Ovary (tissue), 7 donors: ENCODE measurements at regions not wholly inside any gene's neighbourhood (a gene's known extent, or its start where the extent isn't known, plus 50 kb on each side); places are given as distances from the start of the nearest gene placed in this dataset.

Experiments used
- DNase-seq, 5 donors: peaks; one replicate each; pipeline ENCODE4 v3.0.0-alpha.2; 2019 to 2020
- H3K27ac ChIP-seq, 2 donors: fragments of 200-600 bp; one replicate each; pipeline versions ENCODE4 v1.5.1 to v1.8.0; 2019 to 2022
- H3K27me3 ChIP-seq: fragments of 200-600 bp; one replicate; pipeline ENCODE4 v1.8.0; 2022
- H3K36me3 ChIP-seq: fragments of 200-600 bp; sonication (generic); one replicate; pipeline ENCODE4 v1.5.1; 2019
- H3K4me1 ChIP-seq: one replicate; pipeline ENCODE4 v1.8.1; 2013; ENCODE audit warnings: mild to moderate bottlenecking, moderate library complexity; ENCODE audit not compliant: insufficient read depth
- H3K4me3 ChIP-seq: fragments of 200-600 bp; sonication (generic); one replicate; pipeline ENCODE4 v1.5.1; 2017
- H3K9me3 ChIP-seq, 2 donors: fragments of 200-600 bp in 1 of 2; sonication (generic) in 1 of 2; one replicate each; pipeline versions ENCODE4 v1.5.1 to v1.8.1; 2013 to 2019; ENCODE audit warnings: mild to moderate bottlenecking in 1 of 2, moderate library complexity in 1 of 2
- EP300 ChIP-seq: sonication (generic); formaldehyde crosslinking; IDR thresholded peaks from one replicate; pipeline ENCODE4 v1.6.1; 2017; ENCODE audit warnings: antibody characterized with exemption
- POLR2A ChIP-seq: fragments of 450-650 bp; IDR thresholded peaks from one replicate; pipeline ENCODE4 v1.6.1; 2017; ENCODE audit warnings: antibody characterized with exemption, mild to moderate bottlenecking, moderate library complexity
- WGBS, 3 donors: extraction: QIAGEN DNeasy Blood & Tissue Kit in 1 of 3; methylation state at CpG; one replicate each; pipeline versions ENCODE4 v1.1.5 to v1.1.7; 2013 to 2017; 5-methylcytosine and 5-hydroxymethylcytosine counted together
- intact Hi-C, 4 donors: fragments of 100-400 bp; cut with DNase I; formaldehyde crosslinking; loops; one replicate each; pipeline versions ENCODE4 v1.11.0 to v1.15.1; 2022 to 2023
- TF ChIP-seq, protein P1 (sequence below), 3 donors: fragments of 450-650 bp in 2 of 3; fragments of 200-600 bp in 1 of 3; IDR thresholded peaks; one replicate each; pipeline versions ENCODE4 v1.5.1 to v1.8.0; 2016 to 2022; ENCODE audit warnings: antibody characterized with exemption in 3 of 3, mild to moderate bottlenecking in 1 of 3
- donor health status: DM: no; HTN: no; CAD: no; lungs with moderate emphysema.
- donor health status: DM: no; HTN: no; CAD: no.
- donor health status: Bipolar disorder and iron deficiency.
- donor health status: DM: no; HTN: no; CAD: no.
- donor health status: DM: yes; HTN: yes; CAD: no.

DNA sequence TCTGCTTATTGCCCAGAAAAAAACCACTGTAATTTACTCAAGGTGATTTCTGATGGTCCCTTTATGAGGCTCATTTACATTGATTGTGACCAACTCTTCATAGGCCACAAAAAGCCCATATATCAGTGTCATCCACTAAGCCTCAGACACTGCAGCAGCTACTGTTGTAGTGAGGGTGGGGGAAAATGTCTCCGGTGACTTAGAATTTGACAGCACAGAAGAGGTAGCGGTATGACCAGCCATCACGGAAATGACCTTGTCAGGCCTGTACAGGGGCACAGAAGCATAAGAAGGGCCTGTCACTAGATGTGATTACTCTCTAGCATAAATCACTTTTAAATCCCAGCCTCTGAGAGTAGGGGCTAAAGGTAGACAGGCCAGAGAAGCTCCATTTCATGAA, 190.3 kb downstream of the PAX3 start:
- Histone ChIP-seq H3K27ac (no peak overlapping the region), H3K9me3 (no peaks in the 10 kb centered on the region), H3K36me3 (no peaks in the 10 kb centered on the region), H3K4me3 (no peak overlapping the region), H3K4me1 (no peaks in the 10 kb centered on the region), H3K27me3 (no peaks in the 10 kb centered on the region)
- no peak for DNase-seq
- intact Hi-C loops: no loop called here
- WGBS, 3 donors: 65 to 86% (median 74%) methylated on average over 3 of the region's 3 CpGs
- TF ChIP-seq, protein P1, sequence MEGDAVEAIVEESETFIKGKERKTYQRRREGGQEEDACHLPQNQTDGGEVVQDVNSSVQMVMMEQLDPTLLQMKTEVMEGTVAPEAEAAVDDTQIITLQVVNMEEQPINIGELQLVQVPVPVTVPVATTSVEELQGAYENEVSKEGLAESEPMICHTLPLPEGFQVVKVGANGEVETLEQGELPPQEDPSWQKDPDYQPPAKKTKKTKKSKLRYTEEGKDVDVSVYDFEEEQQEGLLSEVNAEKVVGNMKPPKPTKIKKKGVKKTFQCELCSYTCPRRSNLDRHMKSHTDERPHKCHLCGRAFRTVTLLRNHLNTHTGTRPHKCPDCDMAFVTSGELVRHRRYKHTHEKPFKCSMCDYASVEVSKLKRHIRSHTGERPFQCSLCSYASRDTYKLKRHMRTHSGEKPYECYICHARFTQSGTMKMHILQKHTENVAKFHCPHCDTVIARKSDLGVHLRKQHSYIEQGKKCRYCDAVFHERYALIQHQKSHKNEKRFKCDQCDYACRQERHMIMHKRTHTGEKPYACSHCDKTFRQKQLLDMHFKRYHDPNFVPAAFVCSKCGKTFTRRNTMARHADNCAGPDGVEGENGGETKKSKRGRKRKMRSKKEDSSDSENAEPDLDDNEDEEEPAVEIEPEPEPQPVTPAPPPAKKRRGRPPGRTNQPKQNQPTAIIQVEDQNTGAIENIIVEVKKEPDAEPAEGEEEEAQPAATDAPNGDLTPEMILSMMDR (IDR thresholded peaks at IDR 0.05): no peak

DNA sequence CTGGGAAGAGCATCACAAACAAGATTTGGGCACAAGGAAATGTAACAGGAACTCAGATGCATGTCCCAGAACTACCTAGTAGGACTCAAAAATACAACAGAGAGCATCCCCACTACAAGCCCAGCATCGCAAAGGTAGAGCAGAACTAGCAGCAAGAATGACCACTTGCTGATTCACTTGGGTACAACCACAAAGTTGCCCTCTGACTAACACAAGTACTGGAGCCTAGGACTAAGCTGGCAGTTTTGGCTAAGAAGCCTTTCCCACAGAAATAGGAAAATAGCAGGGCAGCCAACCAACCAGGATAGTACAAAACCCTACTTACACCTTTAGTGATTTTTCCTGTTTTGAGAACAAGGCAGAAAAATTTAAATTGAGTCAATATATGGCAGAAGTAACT, 193.8 kb downstream of the PAX3 start:
- TF ChIP-seq, protein P1 (IDR thresholded peaks at IDR 0.05): no peak
- no peak for TF ChIP-seq POLR2A
- Histone ChIP-seq H3K36me3 (no peaks in the 10 kb centered on the region), H3K27me3 (no peaks in the 10 kb centered on the region), H3K27ac (no peak overlapping the region), H3K4me3 (no peak overlapping the region), H3K4me1 (no peaks in the 10 kb centered on the region), H3K9me3 (no peaks in the 10 kb centered on the region)
- intact Hi-C loops: no loop called here
- DNase-seq: no peak
- WGBS, 3 donors: 91 to 100% (median 96%) methylated on average over 1 of the region's 1 CpG

DNA sequence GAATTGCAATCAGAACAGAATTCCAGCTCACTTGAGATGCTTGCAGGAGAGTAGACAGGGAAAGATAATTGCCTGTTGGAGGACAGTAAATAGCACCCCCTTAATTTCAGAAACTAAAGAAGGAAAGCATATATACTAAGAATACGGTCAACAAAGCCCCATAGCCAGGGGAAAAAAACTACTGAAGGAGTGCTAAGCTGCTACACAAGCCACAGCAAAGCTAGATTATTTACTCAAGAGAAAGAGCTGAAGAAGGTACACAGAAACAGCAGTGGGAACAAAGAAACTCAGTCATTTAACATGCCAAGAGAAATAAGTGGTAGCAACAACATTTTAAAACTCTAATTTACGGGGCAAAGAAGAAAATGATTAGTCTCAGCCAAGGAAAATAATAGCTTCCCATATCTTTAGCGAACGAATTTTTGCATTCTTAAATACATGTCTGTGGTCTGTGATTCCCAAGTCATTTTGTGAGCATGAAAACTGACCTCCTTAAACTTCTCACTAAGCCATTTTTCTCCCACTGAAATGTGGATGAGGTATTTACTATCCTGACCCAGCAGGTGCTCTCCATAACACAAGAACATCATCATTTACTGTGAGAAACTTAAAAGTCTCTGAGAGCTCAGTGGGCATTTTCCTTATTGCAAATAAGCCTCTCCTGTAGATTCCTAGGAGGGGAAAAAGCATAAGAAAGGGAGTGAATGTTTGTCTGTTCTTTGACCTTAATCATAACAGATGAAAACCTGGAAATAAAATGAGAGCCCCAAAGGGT, 196.0 kb downstream of the PAX3 start:
- TF ChIP-seq, protein P1 (IDR thresholded peaks at IDR 0.05): no peak
- no peak for TF ChIP-seq POLR2A
- TF ChIP-seq EP300: no peak
- WGBS, 3 donors: 6 to 17% (median 10%) methylated on average over 4 of the region's 4 CpGs
- H3K9me3 ChIP-seq: no peaks in the 10 kb centered on the region
- no peaks in the 10 kb centered on the region for H3K36me3 ChIP-seq
- no peak overlapping the region for H3K4me3 ChIP-seq
- H3K27me3 ChIP-seq: no peaks in the 10 kb centered on the region
- DNase-seq: no peak
- intact Hi-C loops: no loop called here
- H3K27ac ChIP-seq: no peak overlapping the region
- no peaks in the 10 kb centered on the region for H3K4me1 ChIP-seq

DNA sequence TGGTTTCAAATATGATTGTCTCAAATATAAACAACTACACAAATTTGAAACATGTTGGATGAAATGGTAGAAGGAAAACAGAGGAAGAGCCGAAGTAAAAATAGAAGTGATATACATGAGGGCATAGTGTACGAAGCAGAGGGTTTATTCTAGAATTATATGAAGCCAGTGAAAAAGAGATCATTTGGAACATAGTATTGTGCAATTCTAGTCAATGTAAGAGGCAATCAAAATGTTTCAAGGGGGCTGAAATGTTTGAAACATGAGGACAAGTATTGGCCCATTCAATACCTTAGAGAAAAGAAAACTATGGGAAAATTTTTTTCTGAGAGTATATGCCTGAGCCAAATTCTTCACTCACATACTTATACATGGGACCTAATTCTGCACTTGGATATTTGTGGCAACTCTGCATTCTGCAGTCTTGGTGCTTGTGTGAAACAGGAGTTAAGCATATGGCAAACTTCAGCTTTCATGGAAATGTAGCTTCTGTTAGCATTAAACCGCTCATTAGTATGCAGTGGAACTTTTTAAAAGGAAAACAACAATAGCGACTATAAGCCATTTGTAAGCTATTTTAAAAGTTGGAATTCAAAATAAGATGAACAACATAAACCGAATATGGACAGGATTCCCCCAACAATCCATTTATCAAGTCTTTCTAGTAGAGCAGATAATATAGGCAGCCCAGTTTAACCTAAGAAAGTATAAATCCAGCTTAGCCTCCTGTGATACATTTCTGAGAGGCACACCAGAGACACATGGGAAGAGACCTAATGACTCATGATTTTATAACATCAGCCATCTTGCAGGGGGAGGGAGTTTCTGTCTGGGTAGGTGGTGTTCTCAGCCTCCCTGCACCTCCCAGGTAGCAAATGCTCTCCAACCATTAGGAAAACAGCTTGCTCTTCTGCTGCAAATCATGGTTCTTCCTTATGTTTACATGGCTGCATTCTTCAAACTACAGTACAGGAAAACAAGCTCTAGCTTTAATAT, 197.8 kb downstream of the PAX3 start:
- intact Hi-C loops: no loop called here
- 55 to 61% (median 59%) methylated on average over 5 of the region's 5 CpGs for WGBS, 3 donors
- H3K4me3 ChIP-seq: no peak overlapping the region
- no peak overlapping the region for H3K27ac ChIP-seq
- no peaks in the 10 kb centered on the region for H3K36me3 ChIP-seq
- TF ChIP-seq, protein P1 (IDR thresholded peaks at IDR 0.05): no peak
- TF ChIP-seq EP300: no peak
- no peak for TF ChIP-seq POLR2A
- H3K27me3 ChIP-seq: no peaks in the 10 kb centered on the region
- no peaks in the 10 kb centered on the region for H3K4me1 ChIP-seq
- H3K9me3 ChIP-seq: no peaks in the 10 kb centered on the region
- no peak for DNase-seq
